NB4 (cell line): ENCODE measurements at regions not wholly inside any gene's neighbourhood (a gene's known extent, or its start where the extent isn't known, plus 50 kb on each side); places are given as distances from the start of the nearest gene placed in this dataset.
"Not testable (repeated sequence)": the region's sequence is repeated elsewhere in the genome, so short reads cannot be mapped to it uniquely, and the experiment has no call there.

Experiments
- DNase-seq: peaks from one replicate; pipeline ENCODE4 v3.0.0; 2010; ENCODE audit warnings: low read depth
- H3K4me3 ChIP-seq: one replicate; pipeline ENCODE4 v1.5.1; 2011; ENCODE audit warnings: mild to moderate bottlenecking, low read depth, low read length, moderate library complexity
- MYC ChIP-seq: IDR thresholded peaks from 2 replicates; pipeline ENCODE4 v1.6.1; 2011; ENCODE audit warnings: low read depth, low read length
- POLR2A ChIP-seq: IDR thresholded peaks from 2 replicates; pipeline ENCODE4 v1.6.1; 2011; ENCODE audit warnings: mild to moderate bottlenecking; ENCODE audit not compliant: insufficient read length; ENCODE audit errors: extremely low read depth
- TF ChIP-seq, protein P1 (sequence below): IDR thresholded peaks from 2 replicates; pipeline ENCODE4 v1.6.1; 2011; ENCODE audit warnings: low read depth, low read length
- TF ChIP-seq, protein P2 (sequence below): IDR thresholded peaks from one replicate; pipeline ENCODE4 v1.5.1; 2012; ENCODE audit warnings: low read depth, low read length

DNA sequence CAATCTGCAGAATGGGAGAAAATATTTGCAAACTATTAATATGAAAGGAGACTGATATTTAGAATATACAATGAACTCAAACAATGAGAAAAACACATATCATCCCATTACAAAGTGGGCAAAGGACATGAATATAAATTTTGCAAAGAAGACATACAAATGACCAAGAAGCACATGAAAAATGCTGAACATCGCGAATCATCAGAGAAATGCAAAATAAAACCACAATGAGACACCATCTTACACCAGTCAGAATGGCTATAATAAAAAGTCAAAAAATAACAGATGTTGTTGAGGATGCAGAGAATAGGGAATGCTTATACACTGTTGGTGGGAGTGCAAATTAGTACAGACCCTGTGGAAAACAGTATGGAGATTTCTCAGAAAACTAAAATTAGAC lies 83.6 kb downstream of the RAP2B start:
- DNase-seq: no peak
- TF ChIP-seq, protein P1, sequence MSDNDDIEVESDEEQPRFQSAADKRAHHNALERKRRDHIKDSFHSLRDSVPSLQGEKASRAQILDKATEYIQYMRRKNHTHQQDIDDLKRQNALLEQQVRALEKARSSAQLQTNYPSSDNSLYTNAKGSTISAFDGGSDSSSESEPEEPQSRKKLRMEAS: no peak
- TF ChIP-seq, protein P2, sequence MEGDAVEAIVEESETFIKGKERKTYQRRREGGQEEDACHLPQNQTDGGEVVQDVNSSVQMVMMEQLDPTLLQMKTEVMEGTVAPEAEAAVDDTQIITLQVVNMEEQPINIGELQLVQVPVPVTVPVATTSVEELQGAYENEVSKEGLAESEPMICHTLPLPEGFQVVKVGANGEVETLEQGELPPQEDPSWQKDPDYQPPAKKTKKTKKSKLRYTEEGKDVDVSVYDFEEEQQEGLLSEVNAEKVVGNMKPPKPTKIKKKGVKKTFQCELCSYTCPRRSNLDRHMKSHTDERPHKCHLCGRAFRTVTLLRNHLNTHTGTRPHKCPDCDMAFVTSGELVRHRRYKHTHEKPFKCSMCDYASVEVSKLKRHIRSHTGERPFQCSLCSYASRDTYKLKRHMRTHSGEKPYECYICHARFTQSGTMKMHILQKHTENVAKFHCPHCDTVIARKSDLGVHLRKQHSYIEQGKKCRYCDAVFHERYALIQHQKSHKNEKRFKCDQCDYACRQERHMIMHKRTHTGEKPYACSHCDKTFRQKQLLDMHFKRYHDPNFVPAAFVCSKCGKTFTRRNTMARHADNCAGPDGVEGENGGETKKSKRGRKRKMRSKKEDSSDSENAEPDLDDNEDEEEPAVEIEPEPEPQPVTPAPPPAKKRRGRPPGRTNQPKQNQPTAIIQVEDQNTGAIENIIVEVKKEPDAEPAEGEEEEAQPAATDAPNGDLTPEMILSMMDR: no peak
- TF ChIP-seq POLR2A: no peak
- TF ChIP-seq MYC: no peak
- H3K4me3 ChIP-seq: no peak overlapping the region

DNA sequence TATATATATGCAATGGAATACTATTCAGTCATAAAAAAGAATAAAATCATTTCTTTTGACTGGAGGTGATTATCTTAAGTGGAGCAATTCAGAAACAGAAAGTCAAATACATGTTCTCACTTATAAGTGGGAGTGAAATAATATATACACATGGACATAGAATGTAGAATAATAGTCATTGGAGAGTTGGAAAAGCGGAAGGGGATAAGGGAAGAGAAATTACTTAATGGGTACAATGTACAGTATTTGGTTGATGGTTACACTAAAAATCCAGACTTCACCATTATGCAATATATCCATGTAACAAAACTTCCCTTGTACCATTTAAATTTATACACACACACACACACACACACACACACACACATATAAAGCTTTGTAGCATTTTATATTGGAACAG lies 84.3 kb downstream of the RAP2B start:
- TF ChIP-seq, protein P2: no peak
- no peak for TF ChIP-seq MYC
- TF ChIP-seq, protein P1: no peak
- TF ChIP-seq POLR2A: no peak
- no peak for DNase-seq
- no peak overlapping the region for H3K4me3 ChIP-seq

DNA sequence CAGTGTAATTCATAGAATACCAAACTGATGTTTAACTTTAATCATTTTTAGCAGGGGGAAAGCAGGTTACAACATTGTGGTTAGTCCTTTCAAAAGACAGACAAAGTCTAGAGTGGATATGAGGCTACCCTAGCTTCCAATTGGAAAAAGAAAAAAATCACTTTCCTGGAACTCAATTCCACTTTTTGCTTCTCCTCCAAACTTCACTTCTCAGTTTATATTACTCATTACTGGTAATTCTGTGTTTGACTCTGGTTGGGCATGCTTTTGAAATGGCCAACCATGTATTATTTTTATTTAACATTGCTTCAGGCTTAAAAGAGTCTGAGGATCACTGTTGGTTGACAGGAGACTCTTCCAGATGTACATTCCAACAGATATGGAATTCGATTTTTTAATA lies 84.8 kb downstream of the RAP2B start:
- DNase-seq: peak; percentile 21
- no peak for TF ChIP-seq MYC
- TF ChIP-seq, protein P2: no peak
- TF ChIP-seq POLR2A: no peak
- TF ChIP-seq, protein P1: no peak
- H3K4me3 ChIP-seq: no peak overlapping the region

DNA sequence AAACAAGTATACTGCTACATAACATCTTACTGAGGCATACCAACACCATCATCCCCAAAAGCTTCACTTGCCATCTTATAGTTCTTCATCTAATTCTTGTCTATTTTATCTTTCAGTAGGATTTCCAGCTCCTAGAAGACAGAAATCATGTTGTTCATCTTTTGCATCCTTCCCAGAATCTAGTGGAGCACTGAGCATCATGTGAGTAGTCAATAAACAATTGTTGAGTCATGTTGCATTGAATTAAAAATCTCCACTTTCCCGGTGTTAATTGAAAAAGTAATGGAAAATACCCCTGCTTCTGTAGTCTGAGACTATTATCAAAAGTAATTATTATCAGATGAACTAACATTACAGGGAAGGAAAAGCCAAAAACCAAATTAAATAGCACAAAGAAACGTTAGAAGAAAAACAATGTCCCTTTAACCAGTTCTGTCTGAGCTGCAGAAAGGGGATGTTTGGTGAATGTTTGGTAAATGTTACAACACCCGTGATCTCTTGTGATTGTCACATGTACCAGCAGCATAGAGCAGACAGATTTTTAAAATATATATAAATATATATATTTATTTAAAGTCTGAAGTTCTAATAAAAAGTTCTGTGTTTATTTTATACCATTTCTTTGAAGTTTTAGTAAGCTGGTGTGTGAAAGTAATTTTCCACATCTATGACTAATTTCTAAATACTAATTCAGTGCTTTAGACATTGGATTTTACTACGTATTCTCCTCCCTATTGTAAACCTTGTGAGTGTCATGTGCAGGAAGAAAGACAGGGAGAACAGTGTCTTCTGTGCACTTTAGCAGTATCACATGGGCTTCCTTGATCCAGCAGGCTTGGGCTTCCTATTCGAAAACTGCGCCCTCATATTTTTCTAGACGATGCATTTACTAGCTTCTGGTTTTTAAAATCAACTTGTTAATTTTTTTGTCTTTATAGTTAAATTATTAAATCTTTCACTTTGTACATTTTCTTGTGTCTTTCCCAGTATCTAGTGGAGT lies 85.6 kb downstream of the RAP2B start:
- peak; percentile 50 for DNase-seq
- no peak overlapping the region for H3K4me3 ChIP-seq
- TF ChIP-seq, protein P1: no peak
- TF ChIP-seq, protein P2: no peak
- TF ChIP-seq POLR2A: no peak
- no peak for TF ChIP-seq MYC

DNA sequence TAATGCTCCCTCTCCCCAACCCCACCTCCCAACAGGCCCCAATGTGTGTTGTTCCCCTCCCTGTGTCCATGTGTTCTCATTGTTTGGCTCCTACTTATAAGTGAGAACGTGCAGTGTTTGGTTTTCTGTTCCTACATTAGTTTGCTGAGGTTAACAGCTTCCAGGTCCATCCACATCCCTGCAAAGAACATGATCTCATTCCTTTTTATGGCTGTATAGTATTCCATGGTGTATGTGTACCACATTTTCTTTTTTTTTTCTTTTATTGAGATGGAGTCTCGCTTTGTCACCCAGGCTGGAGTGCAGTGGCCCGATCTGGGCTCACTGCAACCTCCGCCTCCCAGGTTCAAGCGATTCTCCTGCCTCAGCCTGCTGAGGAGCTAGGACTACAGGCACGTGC lies 86.8 kb downstream of the RAP2B start:
- DNase-seq, H3K4me3 ChIP-seq: not testable (repeated sequence)

DNA sequence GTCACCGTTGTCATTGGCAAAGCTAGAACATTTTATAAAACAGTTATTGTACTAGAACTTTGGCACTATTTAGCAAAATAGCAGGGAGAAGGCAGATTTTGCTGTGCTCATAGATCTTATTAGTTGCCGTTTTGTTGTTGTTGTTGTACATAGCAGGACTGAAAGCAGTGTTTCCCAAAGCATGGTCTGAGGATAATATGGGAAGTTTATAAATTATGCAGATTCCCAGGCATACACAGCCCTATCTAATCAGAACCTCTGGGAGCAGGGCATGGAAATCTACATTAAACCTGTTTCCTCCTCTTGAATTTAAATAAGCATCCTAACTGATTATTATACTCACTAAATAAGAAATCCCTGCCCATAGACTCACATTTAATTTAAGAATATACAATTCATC lies 87.9 kb downstream of the RAP2B start:
- no peak overlapping the region for H3K4me3 ChIP-seq
- DNase-seq: no peak

More for the DNA sequence above, 87.9 kb downstream of the RAP2B start:
- TF ChIP-seq, protein P1: no peak
- TF ChIP-seq, protein P2: no peak
- TF ChIP-seq MYC: no peak
- TF ChIP-seq POLR2A: no peak
